ENCODE measurements at regions not wholly inside any gene's neighbourhood (a gene's known extent, or its start where the extent isn't known, plus 50 kb on each side); places are given as distances from the start of the nearest gene placed in this dataset.

DNA sequence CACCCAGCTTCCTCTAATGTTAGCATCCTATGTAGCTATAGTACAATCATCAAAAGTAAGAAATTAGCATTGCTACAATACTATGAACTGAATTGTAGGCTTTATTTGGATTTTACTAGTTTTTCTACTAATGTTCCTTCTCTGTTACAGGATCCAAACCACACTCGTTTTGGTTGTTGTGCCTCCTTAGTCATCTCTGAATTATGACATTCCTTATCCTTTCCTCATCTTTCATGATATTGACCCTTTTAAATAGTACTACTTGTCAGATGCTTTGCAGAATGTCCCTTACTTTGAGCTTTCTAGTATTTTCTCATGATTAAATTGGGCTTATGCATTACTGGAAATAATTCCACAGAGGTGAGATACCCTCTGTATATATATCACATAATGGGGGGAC, 265.4 kb downstream of the VPS13C start:
- TF ChIP-seq, protein P1, sequence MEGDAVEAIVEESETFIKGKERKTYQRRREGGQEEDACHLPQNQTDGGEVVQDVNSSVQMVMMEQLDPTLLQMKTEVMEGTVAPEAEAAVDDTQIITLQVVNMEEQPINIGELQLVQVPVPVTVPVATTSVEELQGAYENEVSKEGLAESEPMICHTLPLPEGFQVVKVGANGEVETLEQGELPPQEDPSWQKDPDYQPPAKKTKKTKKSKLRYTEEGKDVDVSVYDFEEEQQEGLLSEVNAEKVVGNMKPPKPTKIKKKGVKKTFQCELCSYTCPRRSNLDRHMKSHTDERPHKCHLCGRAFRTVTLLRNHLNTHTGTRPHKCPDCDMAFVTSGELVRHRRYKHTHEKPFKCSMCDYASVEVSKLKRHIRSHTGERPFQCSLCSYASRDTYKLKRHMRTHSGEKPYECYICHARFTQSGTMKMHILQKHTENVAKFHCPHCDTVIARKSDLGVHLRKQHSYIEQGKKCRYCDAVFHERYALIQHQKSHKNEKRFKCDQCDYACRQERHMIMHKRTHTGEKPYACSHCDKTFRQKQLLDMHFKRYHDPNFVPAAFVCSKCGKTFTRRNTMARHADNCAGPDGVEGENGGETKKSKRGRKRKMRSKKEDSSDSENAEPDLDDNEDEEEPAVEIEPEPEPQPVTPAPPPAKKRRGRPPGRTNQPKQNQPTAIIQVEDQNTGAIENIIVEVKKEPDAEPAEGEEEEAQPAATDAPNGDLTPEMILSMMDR (IDR thresholded peaks at IDR 0.05; ENCODE audit: poor library complexity), result no peak
- no peak for TF ChIP-seq EZH2 (IDR thresholded peaks at IDR 0.05; ENCODE audit: borderline replicate concordance)
